Activated CD8-positive, alpha-beta memory T cell treated with anti-CD3 and anti-CD28 coated beads, Interleukin-2, amount 10 ng/mL, durations not matched to agents 7 days and 5 days (primary cell): ENCODE measurements at regions not wholly inside any gene's neighbourhood (a gene's known extent, or its start where the extent isn't known, plus 50 kb on each side); places are given as distances from the start of the nearest gene placed in this dataset.

Experiments used
- ATAC-seq: fragments of 150-1000 bp; cut with Tn5 transposase; one replicate; pipeline ENCODE4 v1.10.0; 2021; ENCODE audit warnings: moderate library complexity
- CTCF ChIA-PET: fragments of 350-600 bp; sonication (Branson Sonifier 250); formaldehyde crosslinking; loops from one replicate; lab custom pipeline; 2021; ENCODE audit warnings: antibody characterized with exemption; lab: Charles Lee
- DNase-seq: peaks from one replicate; pipeline ENCODE4 v3.0.0-alpha.2; 2020
- H3K27ac Mint-ChIP-seq: one replicate; pipeline ENCODE4 v1.8.0; 2021; ENCODE audit warnings: mild to moderate bottlenecking, mixed read lengths
- H3K27me3 Mint-ChIP-seq: one replicate; pipeline ENCODE4 v1.8.0; 2021; ENCODE audit warnings: mixed read lengths
- H3K36me3 Mint-ChIP-seq: one replicate; pipeline ENCODE4 v1.8.0; 2021; ENCODE audit warnings: mild to moderate bottlenecking, mixed read lengths
- H3K4me1 Mint-ChIP-seq: one replicate; pipeline ENCODE4 v1.8.0; 2021; ENCODE audit warnings: mixed read lengths
- H3K4me3 Mint-ChIP-seq: one replicate; pipeline ENCODE4 v1.8.0; 2021; ENCODE audit warnings: mild to moderate bottlenecking, moderate library complexity, mixed read lengths
- H3K9me3 Mint-ChIP-seq: one replicate; pipeline ENCODE4 v1.8.0; 2022; ENCODE audit warnings: low read depth, mixed read lengths

GRCh38 chr12:46107591-46107990, 117.2 kb upstream of the SCAF11 start:
- no peak overlapping the region for H3K27ac Mint-ChIP-seq
- ATAC-seq (no peak), DNase-seq (no peak)
- CTCF ChIA-PET: interaction anchor here (1.9 kb wide), 1 partner anchor 17 kb away, joined by 5 read pairs; no protein-coding TSS in a partner anchor
- H3K4me3 Mint-ChIP-seq: no peak overlapping the region
- H3K27me3 Mint-ChIP-seq: no peaks in the 10 kb centered on the region
- no peaks in the 10 kb centered on the region for H3K4me1 Mint-ChIP-seq
- H3K36me3 Mint-ChIP-seq: peaks cover 3% of the 10 kb centered on the region
- H3K9me3 Mint-ChIP-seq: peaks cover 3% of the 10 kb centered on the region

- CTCF ChIA-PET: interaction anchor here (0.6 to 0.9 kb wide), 2 partner anchors 198 to 1213 kb away, joined by 4 to 6 read pairs; no protein-coding TSS in a partner anchor
- H3K9me3 Mint-ChIP-seq: no peaks in the 10 kb centered on the region
- DNase-seq (no peak), ATAC-seq (no peak)
- no peak overlapping the region for H3K27ac Mint-ChIP-seq
- peaks cover 2% of the 10 kb centered on the region for H3K36me3 Mint-ChIP-seq
- H3K27me3 Mint-ChIP-seq: no peaks in the 10 kb centered on the region
- H3K4me3 Mint-ChIP-seq: no peak overlapping the region
- H3K4me1 Mint-ChIP-seq: no peaks in the 10 kb centered on the region
These were observed 115.4 kb upstream of the SCAF11 start for GRCh38 chr12:46105735-46106134.

DNA sequence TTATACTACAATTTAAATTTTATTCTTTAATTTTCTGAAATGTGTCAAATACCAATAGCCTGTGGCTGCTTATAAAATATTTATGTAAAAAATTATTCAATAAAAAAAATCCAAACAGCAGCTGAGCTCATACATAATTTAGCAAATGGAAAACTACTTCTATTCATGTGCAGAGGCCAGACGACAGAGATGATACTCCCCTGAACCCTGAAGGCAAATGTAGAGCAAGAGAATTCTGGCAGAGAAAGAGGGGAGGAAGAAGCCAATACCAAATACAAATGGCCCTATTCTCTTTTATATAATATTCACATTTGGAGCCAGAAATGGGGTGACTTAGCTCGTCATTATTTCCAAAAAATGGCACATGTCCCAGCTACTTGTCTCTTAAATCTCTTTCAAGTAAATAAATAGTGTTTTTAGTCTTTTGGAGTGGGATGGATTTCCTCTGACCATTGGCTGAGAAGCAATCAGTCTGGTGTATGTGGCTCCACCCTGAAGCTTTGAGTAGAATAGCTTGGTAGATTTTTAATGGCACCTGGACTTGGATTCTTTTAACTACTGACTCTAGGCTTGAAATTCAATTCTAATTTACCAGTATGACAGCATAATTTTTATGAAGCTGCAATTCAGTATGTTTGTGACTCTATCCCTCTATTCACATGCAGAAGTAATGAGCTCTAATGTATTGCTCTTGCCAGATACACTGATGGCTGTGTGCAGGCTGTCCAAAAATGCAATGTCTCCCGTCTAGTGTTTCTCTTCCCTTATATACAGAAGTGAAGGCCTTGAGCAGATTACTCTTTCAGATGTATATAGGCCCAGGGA, 113.4 kb upstream of the SCAF11 start:
- H3K4me1 Mint-ChIP-seq: no peaks in the 10 kb centered on the region
- CTCF ChIA-PET: no interaction called here
- H3K4me3 Mint-ChIP-seq: no peak overlapping the region
- H3K27ac Mint-ChIP-seq: no peak overlapping the region
- ATAC-seq (no peak), DNase-seq (no peak)
- H3K27me3 Mint-ChIP-seq: no peaks in the 10 kb centered on the region
- no peaks in the 10 kb centered on the region for H3K9me3 Mint-ChIP-seq
- H3K36me3 Mint-ChIP-seq: peaks cover 2% of the 10 kb centered on the region

DNA sequence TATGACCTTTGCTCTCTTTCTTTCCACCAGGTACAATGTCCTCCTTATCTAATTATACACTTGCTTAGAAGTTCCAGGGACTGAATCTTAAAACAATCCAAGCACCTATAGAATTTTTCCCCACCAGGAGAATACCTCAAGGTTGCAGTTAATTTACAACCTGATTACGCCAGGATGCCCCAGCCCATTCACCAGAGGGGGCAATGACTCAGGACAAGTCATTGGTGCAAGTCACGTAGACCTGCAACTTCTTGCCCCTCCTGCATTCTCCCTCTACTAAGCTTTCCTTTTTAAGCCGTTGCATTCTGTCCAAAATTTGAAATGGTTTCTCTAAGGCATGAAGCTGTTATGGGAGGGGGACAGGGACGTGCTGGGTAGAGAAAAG, 111.1 kb upstream of the SCAF11 start:
- Mint-ChIP-seq H3K36me3 (no peaks in the 10 kb centered on the region), H3K4me1 (no peaks in the 10 kb centered on the region), H3K27me3 (peaks cover 10% of the 10 kb centered on the region), H3K4me3 (no peak overlapping the region), H3K9me3 (no peaks in the 10 kb centered on the region), H3K27ac (no peak overlapping the region)
- no peak for DNase-seq
- no peak for ATAC-seq
- CTCF ChIA-PET: no interaction called here

GRCh38 chr12:46100551-46101484, 110.4 kb upstream of the SCAF11 start:
- ATAC-seq: no peak
- Mint-ChIP-seq H3K36me3 (no peaks in the 10 kb centered on the region), H3K27me3 (peaks cover 13% of the 10 kb centered on the region), H3K4me3 (no peak overlapping the region), H3K9me3 (no peaks in the 10 kb centered on the region), H3K4me1 (no peaks in the 10 kb centered on the region), H3K27ac (no peak overlapping the region)
- no peak for DNase-seq
- CTCF ChIA-PET: no interaction called here

DNA sequence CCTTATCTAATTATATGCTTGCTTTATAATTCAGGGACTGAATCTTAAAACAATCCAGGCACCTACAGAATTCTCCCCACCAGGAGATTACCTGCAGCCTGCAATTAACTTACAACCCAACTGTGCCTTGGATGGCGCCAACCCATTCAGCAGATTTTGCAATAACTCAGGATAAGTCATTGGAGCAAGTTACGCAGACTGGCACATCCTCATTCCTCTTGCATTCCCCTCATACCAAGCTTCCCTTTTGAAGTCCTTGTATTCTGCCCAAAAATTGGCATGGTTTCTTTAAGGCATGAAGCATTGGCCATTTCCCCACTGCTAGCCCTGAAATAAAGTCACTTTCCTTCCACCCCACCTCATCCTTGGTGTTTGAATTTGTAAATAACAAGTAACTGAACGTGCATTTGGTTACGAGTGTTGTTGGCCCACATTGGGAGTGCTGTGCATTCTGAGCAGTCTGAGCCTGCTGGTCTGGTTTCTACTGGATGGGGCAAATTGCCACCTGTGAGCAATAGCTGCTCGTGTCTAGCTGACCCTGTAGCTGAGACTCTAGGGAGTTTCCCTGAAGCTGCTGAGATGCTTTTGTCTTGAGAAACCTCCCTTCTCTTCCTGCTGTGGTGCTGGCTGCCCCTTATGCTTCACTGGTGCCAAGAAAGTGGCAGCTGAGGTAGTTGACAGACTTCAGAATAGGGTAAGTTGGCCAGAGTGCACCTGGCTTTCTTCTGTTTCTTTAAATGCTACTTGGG, 99.2 kb upstream of the SCAF11 start:
- Mint-ChIP-seq H3K27ac (no peak overlapping the region), H3K9me3 (peaks cover 7% of the 10 kb centered on the region), H3K4me1 (no peaks in the 10 kb centered on the region), H3K36me3 (no peaks in the 10 kb centered on the region), H3K27me3 (peaks cover 5% of the 10 kb centered on the region), H3K4me3 (no peak overlapping the region)
- CTCF ChIA-PET: no interaction called here
- ATAC-seq (no peak), DNase-seq (no peak)

DNA sequence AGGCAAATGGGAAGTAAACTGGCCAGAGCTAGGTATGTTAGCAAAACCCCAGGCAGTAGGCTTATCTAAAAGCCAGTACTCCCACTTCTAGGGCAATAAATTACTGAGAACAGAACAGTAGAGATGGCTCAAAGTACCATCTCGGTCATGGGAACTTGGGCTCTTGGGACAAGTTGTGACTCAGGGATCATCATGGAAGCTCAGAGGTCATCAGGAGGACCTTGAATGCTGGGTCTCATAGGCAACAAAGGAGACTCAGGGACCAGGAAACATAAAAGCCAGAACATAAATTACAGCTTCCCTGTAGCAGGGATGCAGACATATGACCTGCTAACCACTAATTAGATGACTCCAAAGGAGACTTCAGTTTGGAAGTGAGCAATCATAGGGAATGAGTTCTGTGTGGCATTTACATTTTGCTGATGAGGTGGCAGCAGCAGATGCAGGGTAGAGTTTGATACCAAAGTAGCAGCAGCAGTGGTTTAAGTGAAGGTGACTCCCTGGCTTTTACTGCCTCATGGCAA, 97.6 kb upstream of the SCAF11 start:
- H3K4me3 Mint-ChIP-seq: no peak overlapping the region
- CTCF ChIA-PET: no interaction called here

GRCh38 chr12:46084666-46085631, 94.6 kb upstream of the SCAF11 start:
- no peaks in the 10 kb centered on the region for H3K27me3 Mint-ChIP-seq
- peaks cover 14% of the 10 kb centered on the region for H3K9me3 Mint-ChIP-seq
- no peak overlapping the region for H3K4me3 Mint-ChIP-seq
- CTCF ChIA-PET: no interaction called here
- ATAC-seq (no peak), DNase-seq (no peak)
- H3K4me1 Mint-ChIP-seq: no peaks in the 10 kb centered on the region
- no peak overlapping the region for H3K27ac Mint-ChIP-seq
- peaks cover 1% of the 10 kb centered on the region for H3K36me3 Mint-ChIP-seq

More for the DNA sequence above, 97.6 kb upstream of the SCAF11 start:
- Mint-ChIP-seq H3K27ac (no peak overlapping the region), H3K27me3 (no peaks in the 10 kb centered on the region), H3K9me3 (peaks cover 12% of the 10 kb centered on the region), H3K4me1 (no peaks in the 10 kb centered on the region), H3K36me3 (peaks cover 1% of the 10 kb centered on the region)
- ATAC-seq (no peak), DNase-seq (no peak)

- Mint-ChIP-seq H3K27me3 (no peaks in the 10 kb centered on the region), H3K4me3 (no peak overlapping the region), H3K36me3 (peaks cover 10% of the 10 kb centered on the region), H3K27ac (no peak overlapping the region), H3K4me1 (no peaks in the 10 kb centered on the region), H3K9me3 (peaks cover 23% of the 10 kb centered on the region)
- no peak for DNase-seq
- ATAC-seq: no peak
- CTCF ChIA-PET: no interaction called here
These were observed 92.3 kb upstream of the SCAF11 start for GRCh38 chr12:46082490-46083200.

DNA sequence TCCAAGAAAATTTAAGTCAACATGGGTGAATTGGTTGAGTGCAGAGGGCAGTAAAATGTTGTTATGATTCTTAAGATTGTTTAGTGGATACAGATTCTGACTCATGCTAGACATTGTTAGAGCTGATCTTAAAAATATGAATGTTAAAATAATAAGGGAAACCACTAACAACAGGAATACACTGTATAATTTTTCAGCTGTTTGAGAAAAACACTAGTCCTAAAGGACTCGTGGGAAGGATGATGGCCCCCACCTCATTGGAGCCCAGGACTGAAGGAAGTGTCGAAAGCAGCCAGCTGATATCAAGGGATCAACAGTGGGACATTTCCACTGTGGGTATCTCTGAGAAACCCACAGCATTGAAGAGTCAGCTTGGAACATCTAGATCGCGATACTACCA, 82.9 kb upstream of the SCAF11 start:
- H3K27ac Mint-ChIP-seq: no peak overlapping the region
- H3K4me3 Mint-ChIP-seq: no peak overlapping the region
- H3K9me3 Mint-ChIP-seq: peaks cover 2% of the 10 kb centered on the region
- ATAC-seq: no peak
- H3K4me1 Mint-ChIP-seq: peaks cover 7% of the 10 kb centered on the region
- CTCF ChIA-PET: interaction anchor here (1.9 kb wide), 1 partner anchor 947 kb away, joined by 9 read pairs; no protein-coding TSS in a partner anchor
- H3K27me3 Mint-ChIP-seq: peaks cover 12% of the 10 kb centered on the region
- DNase-seq: no peak
- peaks cover 2% of the 10 kb centered on the region for H3K36me3 Mint-ChIP-seq

DNA sequence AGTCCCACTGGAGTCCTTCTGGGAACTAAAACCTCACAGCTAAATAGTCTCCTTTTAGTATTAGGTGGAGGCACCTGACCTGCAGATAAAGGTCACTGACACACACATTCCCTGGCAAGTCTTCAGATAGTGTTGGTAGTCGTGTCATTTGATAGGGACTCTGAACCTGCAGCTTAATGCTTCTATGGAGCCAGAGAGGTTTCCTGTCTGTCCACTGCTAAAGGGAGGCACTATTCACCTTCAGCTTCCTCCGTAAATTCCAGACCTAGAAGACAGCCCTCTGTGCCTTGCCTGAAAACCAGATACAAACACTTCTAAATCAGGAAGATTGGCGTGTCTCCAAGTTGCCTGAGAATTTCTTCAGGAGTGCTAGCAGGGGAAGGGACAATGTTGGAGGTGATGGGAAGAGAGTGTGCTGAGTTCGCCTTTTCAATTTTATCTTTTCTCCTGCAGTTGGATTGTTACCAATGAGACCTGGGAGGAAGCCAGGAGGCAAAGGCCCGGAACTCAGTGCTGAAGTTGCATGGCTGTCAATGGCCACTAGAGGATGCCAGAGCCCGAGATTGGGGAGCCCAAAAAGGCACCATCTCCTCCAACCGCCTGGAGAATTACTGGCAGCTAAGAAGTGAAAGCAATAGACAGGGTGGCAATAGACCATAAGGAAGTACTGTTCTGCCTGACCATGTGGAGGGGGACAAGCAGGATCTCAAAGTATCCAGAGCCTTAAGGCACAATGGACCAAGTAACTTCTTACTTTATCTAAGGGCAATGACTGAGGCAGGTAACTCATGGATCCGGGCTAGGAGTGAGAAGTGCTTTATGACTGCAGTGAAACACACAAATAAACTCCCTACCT, 81.6 kb upstream of the SCAF11 start:
- ATAC-seq (peak; percentile 90), DNase-seq (peak; percentile 71)
- CTCF ChIA-PET: interaction anchor here (0.6 to 2.1 kb wide), 5 partner anchors 19 to 953 kb away, joined by 3 to 9 read pairs (median 4); no protein-coding TSS in a partner anchor
- Mint-ChIP-seq H3K27me3 (peaks cover 12% of the 10 kb centered on the region), H3K9me3 (no peaks in the 10 kb centered on the region), H3K4me3 (no peak overlapping the region), H3K4me1 (peaks cover 7% of the 10 kb centered on the region), H3K27ac (no peak overlapping the region), H3K36me3 (no peaks in the 10 kb centered on the region)
